SJSA1 (cell line): ENCODE measurements at regions not wholly inside any gene's neighbourhood (a gene's known extent, or its start where the extent isn't known, plus 50 kb on each side); places are given as distances from the start of the nearest gene placed in this dataset.
A peak's percentile ranks its signal among the peaks of the same experiment; 100 is the strongest.
"Not testable (repeated sequence)": the region's sequence is repeated elsewhere in the genome, so short reads cannot be mapped to it uniquely, and the experiment has no call there.

Experiments used
- DNase-seq, 2 experiments: peaks; one replicate each; pipeline ENCODE4 v3.0.0-alpha.2; 2015 to 2020; ENCODE audit warnings: low spot score in 2 of 2, low read depth in 1 of 2
- H3K27ac ChIP-seq: fragments of 250-450 bp; sonication (Bioruptor Pico); 2 replicates; pipeline ENCODE4 v1.5.1; 2020; ENCODE audit warnings: mild to moderate bottlenecking, moderate library complexity
- H3K27me3 ChIP-seq: fragments of 250-450 bp; sonication (Bioruptor Pico); replicated peaks from 2 replicates; pipeline ENCODE4 v1.5.1; 2020; ENCODE audit warnings: mild to moderate bottlenecking, moderate library complexity
- H3K36me3 ChIP-seq: fragments of 250-450 bp; sonication (Bioruptor Pico); 2 replicates; pipeline ENCODE4 v1.5.1; 2020; ENCODE audit warnings: mild to moderate bottlenecking
- H3K4me1 ChIP-seq: fragments of 250-450 bp; sonication (Bioruptor Pico); replicated peaks from 2 replicates; pipeline ENCODE4 v1.6.1; 2021; ENCODE audit warnings: mild to moderate bottlenecking
- H3K4me3 ChIP-seq: fragments of 250-450 bp; sonication (Bioruptor Pico); 2 replicates; pipeline ENCODE4 v1.5.1; 2020; ENCODE audit warnings: mild to moderate bottlenecking
- H3K9me3 ChIP-seq: fragments of 250-450 bp; sonication (Bioruptor Pico); replicated peaks from 2 replicates; pipeline ENCODE4 v1.5.1; 2020; ENCODE audit warnings: mild to moderate bottlenecking

DNA sequence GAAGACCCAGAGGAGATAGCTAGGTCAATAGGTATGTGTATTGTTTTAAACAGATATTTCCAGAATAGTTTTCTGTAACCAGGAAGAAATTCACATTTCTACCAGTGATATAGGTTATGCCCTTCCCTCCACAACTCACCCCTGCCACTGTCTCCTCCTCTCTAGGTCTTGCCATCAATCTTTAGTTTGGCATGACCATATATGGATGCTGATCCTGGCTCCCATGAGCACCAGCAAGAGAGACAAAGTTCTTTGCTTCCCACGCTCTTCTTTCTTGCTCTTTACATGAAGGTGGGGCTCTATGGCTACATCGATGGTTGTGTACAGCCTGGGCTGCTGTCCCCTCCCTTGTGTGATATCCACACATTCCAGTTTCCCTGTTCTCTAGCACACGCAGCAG is 459.4 kb upstream of the ID4 start:
- H3K27ac ChIP-seq: no peak overlapping the region
- DNase-seq: no peak
- H3K36me3 ChIP-seq: no peaks in the 10 kb centered on the region
- H3K27me3 ChIP-seq: no peaks in the 10 kb centered on the region
- no peaks in the 10 kb centered on the region for H3K9me3 ChIP-seq
- H3K4me3 ChIP-seq: no peak overlapping the region
- H3K4me1 ChIP-seq: peaks cover 18% of the 10 kb centered on the region

DNA sequence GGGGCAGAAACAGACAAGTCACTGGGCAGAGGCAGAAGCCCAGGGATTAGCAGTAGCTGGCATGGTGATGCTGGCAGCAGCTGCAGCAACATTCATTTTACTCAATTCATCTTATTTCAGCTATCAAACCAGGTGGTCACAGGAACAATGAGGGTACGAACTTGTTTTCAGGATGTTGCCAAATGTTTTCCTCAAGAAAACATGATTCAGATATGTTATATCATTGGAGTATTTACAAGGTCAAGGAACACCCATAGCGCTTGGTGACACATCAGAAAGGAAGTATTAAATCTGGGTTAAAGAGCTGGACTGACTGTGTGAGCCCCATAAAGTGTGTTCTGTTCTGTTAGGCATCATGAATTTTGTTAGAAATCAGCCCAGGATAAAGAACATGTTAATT is 456.9 kb upstream of the ID4 start:
- Histone ChIP-seq H3K9me3 (0 out of 2 replicates have a peak, but pooled peaks cover 2% of the 10 kb centered on the region), H3K27me3 (no peaks in the 10 kb centered on the region), H3K36me3 (no peaks in the 10 kb centered on the region), H3K4me3 (no peak overlapping the region), H3K27ac (peak overlapping the region; percentile 47), H3K4me1 (peaks cover 18% of the 10 kb centered on the region)
- peak in 1 of 2 experiments; percentile 59 for DNase-seq

- DNase-seq: no peak
- H3K4me3 ChIP-seq: no peak overlapping the region
- no peak overlapping the region for H3K27ac ChIP-seq
- H3K4me1 ChIP-seq: peaks cover 18% of the 10 kb centered on the region
- H3K36me3 ChIP-seq: no peaks in the 10 kb centered on the region
- 0 out of 2 replicates have a peak, but pooled peaks cover 2% of the 10 kb centered on the region for H3K9me3 ChIP-seq
- no peaks in the 10 kb centered on the region for H3K27me3 ChIP-seq
Observed at GRCh38 chr6:19382676-19383075, 454.5 kb upstream of the ID4 start.

DNA sequence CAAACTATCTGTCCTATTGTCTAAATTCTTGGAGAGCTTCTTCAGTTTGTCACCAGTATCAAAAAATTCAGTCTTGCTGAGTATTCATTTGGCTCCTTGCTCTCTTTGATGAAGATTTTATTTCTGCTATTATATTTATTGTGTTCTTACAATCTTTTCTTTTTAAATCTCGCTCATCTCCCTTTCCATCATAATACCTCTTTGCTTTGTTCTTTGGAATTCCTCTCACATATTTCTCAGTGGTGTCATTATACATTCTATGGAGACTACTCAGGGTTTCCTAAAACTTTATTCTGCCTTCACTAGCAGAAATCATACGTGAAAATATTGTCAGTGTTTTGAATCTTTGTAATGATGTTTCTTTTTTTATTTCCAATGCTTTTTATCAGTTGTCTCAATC is 445.2 kb upstream of the ID4 start:
- no peaks in the 10 kb centered on the region for H3K36me3 ChIP-seq
- H3K27ac ChIP-seq: no peak overlapping the region; the same call in 1 of the 2 replicates
- H3K4me3 ChIP-seq: no peak overlapping the region
- H3K27me3 ChIP-seq: no peaks in the 10 kb centered on the region
- peaks cover 11% of the 10 kb centered on the region; the same call in 1 of the 2 replicates for H3K4me1 ChIP-seq
- H3K9me3 ChIP-seq: no peaks in the 10 kb centered on the region
- DNase-seq: peak in 1 of 2 experiments; percentile 22

DNA sequence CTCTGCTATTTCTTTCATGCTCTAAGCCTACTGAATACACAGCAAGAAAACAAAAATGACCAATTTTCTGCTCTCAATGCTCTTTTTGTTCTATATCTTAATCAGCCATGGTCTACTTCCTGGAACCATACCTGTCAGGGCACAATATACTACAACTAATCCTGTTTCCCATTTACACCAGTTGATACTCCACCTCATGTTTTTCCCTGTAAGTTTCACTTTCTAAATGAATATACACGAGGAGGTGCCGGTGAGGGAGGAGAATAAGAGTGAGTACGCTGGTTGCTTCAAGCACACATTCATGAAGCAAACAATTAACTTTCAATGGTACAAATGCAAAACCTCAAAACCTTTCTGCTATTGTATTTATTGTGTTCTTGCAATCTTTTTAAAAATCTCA is 443.1 kb upstream of the ID4 start:
- H3K27ac ChIP-seq: no peak overlapping the region; the same call in 1 of the 2 replicates
- H3K36me3 ChIP-seq: no peaks in the 10 kb centered on the region
- no peaks in the 10 kb centered on the region for H3K27me3 ChIP-seq
- no peak overlapping the region for H3K4me3 ChIP-seq
- DNase-seq: no peak
- no peaks in the 10 kb centered on the region for H3K4me1 ChIP-seq
- H3K9me3 ChIP-seq: no peaks in the 10 kb centered on the region

- no peak overlapping the region for H3K4me3 ChIP-seq
- no peaks in the 10 kb centered on the region; the same call in 1 of the 2 replicates for H3K9me3 ChIP-seq
- no peaks in the 10 kb centered on the region for H3K4me1 ChIP-seq
- H3K27me3 ChIP-seq: no peaks in the 10 kb centered on the region
- H3K27ac ChIP-seq: no peak overlapping the region
- DNase-seq: no peak
- no peaks in the 10 kb centered on the region for H3K36me3 ChIP-seq
Observed at GRCh38 chr6:19394687-19395086, 442.5 kb upstream of the ID4 start.

DNA sequence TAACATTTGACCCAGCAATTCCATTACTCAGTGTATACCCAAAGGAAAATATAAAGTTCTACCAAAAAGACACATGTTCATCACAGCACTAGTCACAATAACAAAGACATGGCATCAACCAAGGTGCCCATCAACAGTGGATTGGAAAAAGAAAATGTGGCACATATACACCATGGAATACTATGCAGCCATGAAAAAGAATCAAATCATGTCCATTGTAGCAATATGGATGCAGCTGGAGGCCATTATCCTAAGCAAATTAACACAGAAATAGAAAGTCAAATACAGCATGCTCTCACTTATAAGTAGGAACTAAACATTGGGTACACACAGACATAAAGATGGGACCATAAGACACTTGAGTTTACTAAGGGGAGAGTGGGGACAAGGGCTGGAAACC is 441.9 kb upstream of the ID4 start:
- no peaks in the 10 kb centered on the region; the same call in 1 of the 2 replicates for H3K9me3 ChIP-seq

DNA sequence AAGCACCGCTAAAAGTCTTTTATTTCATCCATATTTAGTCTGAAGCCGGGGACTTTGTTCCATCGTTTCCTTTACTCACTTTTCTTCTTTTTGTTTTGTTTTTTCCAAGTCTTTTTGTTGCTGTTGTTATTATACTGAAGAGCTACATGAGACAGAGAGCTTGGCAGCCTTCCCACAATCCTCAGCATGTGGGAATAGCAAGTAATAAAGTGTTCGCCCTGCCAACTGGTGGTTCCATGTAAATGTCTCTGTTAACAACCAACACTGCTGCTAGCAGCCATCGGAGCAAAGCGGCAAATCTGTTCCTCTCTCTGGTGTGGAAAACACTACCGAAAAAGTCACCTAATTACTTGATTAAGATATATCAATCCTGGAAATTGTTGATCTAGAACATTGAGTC is 437.8 kb upstream of the ID4 start:
- DNase-seq: no peak
- no peaks in the 10 kb centered on the region; the same call in 1 of the 2 replicates for H3K9me3 ChIP-seq
- H3K4me1 ChIP-seq: no peaks in the 10 kb centered on the region
- no peaks in the 10 kb centered on the region for H3K27me3 ChIP-seq
- no peaks in the 10 kb centered on the region for H3K36me3 ChIP-seq
- no peak overlapping the region for H3K4me3 ChIP-seq
- H3K27ac ChIP-seq: no peak overlapping the region

More for the DNA sequence above, 441.9 kb upstream of the ID4 start:
- no peak overlapping the region for H3K27ac ChIP-seq
- no peaks in the 10 kb centered on the region for H3K4me1 ChIP-seq
- no peaks in the 10 kb centered on the region for H3K36me3 ChIP-seq
- no peak for DNase-seq
- no peak overlapping the region for H3K4me3 ChIP-seq
- H3K27me3 ChIP-seq: no peaks in the 10 kb centered on the region

DNA sequence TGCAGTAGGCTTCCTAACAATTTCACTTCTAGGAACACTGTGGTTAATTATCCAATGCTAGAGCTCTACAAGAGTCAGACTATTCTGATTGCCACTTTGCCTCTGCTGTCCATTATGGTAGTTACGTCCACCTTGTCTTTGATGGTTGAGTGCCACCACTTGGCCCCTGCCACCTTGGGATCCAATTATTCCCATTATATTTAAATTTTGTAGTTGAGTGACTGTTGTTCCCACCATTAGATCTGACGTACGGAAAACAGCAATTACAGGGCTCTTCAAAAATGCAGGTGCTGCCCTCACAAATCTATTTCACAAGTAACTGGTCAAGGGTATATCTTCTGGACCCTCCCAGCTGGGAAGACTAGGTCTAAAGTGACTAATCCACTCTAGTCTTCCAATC is 432.3 kb upstream of the ID4 start:
- not testable (repeated sequence) for H3K4me3 ChIP-seq, H3K36me3 ChIP-seq, H3K27ac ChIP-seq, DNase-seq, H3K9me3 ChIP-seq, H3K27me3 ChIP-seq, H3K4me1 ChIP-seq

GRCh38 chr6:19408331-19408730 is 428.8 kb upstream of the ID4 start:
- Histone ChIP-seq H3K36me3 (no peaks in the 10 kb centered on the region), H3K4me3 (no peak overlapping the region), H3K27me3 (no peaks in the 10 kb centered on the region), H3K4me1 (peaks cover 4% of the 10 kb centered on the region; the same call in 1 of the 2 replicates), H3K27ac (no peak overlapping the region), H3K9me3 (no peaks in the 10 kb centered on the region; the same call in 1 of the 2 replicates)
- DNase-seq: no peak

- Histone ChIP-seq H3K9me3 (no peaks in the 10 kb centered on the region; the same call in 1 of the 2 replicates), H3K36me3 (no peaks in the 10 kb centered on the region), H3K4me3 (no peak overlapping the region), H3K27me3 (no peaks in the 10 kb centered on the region), H3K27ac (no peak overlapping the region), H3K4me1 (peaks cover 7% of the 10 kb centered on the region; the same call in 1 of the 2 replicates)
- DNase-seq: no peak
Observed at GRCh38 chr6:19410481-19410880, 426.7 kb upstream of the ID4 start.

DNA sequence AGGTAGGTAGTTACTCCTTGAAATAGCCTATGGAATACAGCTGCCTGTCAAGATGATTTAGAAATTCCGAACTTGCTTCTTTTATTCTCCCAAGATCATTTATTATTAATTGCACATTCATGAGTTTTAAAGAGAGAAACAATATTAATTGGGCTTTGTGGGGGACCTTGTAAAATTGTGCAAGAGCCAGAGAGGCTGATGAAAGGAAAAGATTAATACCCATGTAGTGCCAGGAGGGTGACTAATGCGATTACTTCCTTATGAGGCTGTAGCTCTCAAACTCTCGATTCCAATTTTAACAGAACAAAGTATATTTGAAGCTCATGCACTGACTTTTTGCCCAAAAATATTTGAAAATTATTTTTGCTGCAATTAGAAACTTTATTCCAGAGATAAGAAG is 423.8 kb upstream of the ID4 start:
- Histone ChIP-seq H3K36me3 (no peaks in the 10 kb centered on the region), H3K27me3 (no peaks in the 10 kb centered on the region), H3K4me1 (peaks cover 13% of the 10 kb centered on the region; the same call in 1 of the 2 replicates), H3K9me3 (no peaks in the 10 kb centered on the region), H3K4me3 (no peak overlapping the region), H3K27ac (no peak overlapping the region)
- DNase-seq: no peak

- Histone ChIP-seq H3K4me3 (no peak overlapping the region), H3K9me3 (no peaks in the 10 kb centered on the region), H3K27me3 (no peaks in the 10 kb centered on the region), H3K4me1 (peaks cover 9% of the 10 kb centered on the region; the same call in 1 of the 2 replicates), H3K27ac (no peak overlapping the region), H3K36me3 (no peaks in the 10 kb centered on the region)
- DNase-seq: peak in 1 of 2 experiments; percentile 28
Observed at GRCh38 chr6:19415605-19416326, 421.4 kb upstream of the ID4 start.

DNA sequence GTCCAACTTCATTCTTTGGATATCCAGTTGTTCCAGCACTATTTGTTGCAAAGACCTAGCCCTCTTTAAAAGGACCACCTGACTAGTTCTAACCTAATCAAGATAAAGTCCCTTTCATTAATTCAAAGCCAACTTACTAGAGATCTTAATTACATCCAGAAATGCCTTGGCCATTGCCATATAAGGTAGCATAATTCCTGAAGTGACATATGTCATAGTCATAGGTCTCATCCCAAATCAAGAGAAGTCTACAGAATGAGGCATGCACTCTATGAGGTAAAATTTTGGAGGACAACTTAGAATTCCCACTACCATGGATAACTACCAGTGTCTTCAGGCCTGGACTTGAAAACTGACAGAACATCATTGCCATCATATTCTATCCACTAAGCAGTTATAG is 420.4 kb upstream of the ID4 start:
- Histone ChIP-seq H3K9me3 (no peaks in the 10 kb centered on the region), H3K36me3 (no peaks in the 10 kb centered on the region), H3K27ac (no peak overlapping the region), H3K4me3 (no peak overlapping the region), H3K4me1 (peaks cover 9% of the 10 kb centered on the region; the same call in 1 of the 2 replicates), H3K27me3 (no peaks in the 10 kb centered on the region)
- no peak for DNase-seq
